ENCODE measurements at regions not wholly inside any gene's neighbourhood (a gene's known extent, or its start where the extent isn't known, plus 50 kb on each side); places are given as distances from the start of the nearest gene placed in this dataset.

- no peak for DNase-seq
- Histone ChIP-seq H3K4me1 (no peaks in the 10 kb centered on the region), H3K4me3 (no peak overlapping the region), H3K27me3 (no peaks in the 10 kb centered on the region), H3K27ac (no peak overlapping the region), H3K36me3 (no peaks in the 10 kb centered on the region), H3K9me3 (no peaks in the 10 kb centered on the region)
- TF ChIP-seq CTCF (IDR thresholded peaks at IDR 0.05) (no peak), POLR2A (IDR thresholded peaks at IDR 0.05) (no peak)
- intact Hi-C loops (cut with DNase I; ENCODE audit: low total_unique reads) = no loop called here
Observed at GRCh38 chr9:106797299-106797698, 65.7 kb upstream of the ZNF462 start.

DNA sequence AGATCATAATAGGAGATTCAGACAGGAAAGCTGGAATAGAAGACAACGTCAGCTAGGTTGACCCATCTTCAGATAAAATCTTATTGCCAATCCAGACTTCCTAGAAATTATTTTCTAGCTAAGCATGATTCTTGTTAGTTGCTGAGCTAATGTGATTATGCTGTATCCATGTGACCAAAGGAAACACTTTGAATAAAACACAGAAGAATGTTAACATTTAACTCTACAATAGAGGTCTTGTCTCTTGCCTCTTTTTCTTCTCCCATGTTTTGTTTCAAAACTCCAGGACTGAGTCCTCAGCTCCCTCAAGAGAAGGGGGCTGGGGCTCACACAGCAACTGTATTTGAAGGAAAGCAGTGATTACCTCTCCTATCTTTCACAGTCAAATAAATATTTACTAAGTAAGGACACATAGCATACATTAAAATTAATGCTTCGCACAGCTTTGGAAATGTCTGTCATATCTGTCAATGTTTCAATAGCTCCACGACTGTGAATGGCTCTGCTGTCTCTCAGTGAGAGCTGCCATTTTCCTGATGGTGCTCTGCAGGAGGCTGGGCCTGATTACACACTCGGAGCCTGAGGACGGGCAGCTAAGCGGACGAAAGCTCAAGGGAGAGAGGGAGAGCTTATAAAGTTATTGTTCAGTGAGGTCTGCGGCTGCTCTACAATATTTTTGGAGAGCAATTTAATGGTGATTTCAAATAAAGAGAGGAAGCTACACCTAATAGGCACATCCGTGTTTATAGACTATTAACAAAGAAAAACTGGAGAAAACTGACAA, 64.8 kb upstream of the ZNF462 start:
- H3K9me3 ChIP-seq = no peaks in the 10 kb centered on the region
- peak overlapping the region in 1 of 2 donors; percentile 1 for H3K27ac ChIP-seq
- no peaks in the 10 kb centered on the region for H3K4me1 ChIP-seq
- no peak for TF ChIP-seq POLR2A (IDR thresholded peaks at IDR 0.05)
- no peak for TF ChIP-seq CTCF (IDR thresholded peaks at IDR 0.05)
- intact Hi-C loops (cut with DNase I; ENCODE audit: low total_unique reads) = no loop called here
- H3K4me3 ChIP-seq = no peak overlapping the region
- DNase-seq = no peak
- H3K36me3 ChIP-seq = no peaks in the 10 kb centered on the region
- H3K27me3 ChIP-seq = no peaks in the 10 kb centered on the region

DNA sequence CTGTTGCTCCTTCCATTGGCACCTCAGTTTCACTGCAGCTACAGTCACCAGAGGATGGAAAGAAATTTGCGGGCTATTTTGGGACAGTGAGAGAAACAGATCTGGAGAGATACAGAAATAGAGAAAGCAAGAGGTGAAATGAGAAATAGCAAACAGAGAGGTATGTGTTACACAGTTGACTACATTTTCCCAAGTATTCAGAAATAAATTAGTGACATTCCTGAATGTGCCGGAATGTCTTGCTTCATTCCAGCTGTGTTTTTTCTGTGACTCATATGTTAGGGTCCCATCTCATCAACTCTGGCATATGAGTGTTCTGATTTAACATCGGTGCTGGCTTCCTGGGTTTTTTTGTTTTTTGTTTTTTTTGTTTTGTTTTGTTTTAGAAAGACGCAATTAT, 63.8 kb upstream of the ZNF462 start:
- Histone ChIP-seq H3K27ac (peak overlapping the region in 1 of 2 donors; percentile 1), H3K36me3 (no peaks in the 10 kb centered on the region), H3K4me3 (no peak overlapping the region)

DNA sequence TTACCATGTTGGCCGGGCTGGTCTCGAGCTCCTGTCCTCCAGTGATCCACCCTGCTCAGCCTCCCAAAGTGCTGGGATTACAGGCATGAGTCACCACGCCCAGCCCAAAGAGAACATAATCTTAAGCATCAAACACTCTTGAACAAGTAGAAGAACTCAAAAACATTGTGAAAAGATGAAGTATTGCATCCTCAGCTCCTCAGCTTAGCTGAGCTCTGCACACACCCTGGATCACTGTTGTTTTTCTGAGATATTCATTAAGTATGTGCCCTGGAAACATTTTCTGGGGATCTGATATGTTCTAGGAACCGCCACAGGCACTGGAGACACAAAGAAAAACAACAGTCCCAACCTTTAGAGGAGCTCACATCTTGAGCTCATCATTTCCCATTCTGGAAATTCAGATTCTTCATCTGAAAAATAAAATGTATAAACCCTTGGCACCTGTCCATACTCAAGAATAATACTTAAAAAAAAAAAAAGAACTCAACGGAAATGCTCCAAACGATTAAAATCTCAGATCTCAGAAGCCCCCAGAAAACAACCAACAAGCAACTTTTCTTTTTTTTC, 62.2 kb upstream of the ZNF462 start:
- DNase-seq = no peak

More for the DNA sequence above, 63.8 kb upstream of the ZNF462 start:
- H3K9me3 ChIP-seq = no peaks in the 10 kb centered on the region
- intact Hi-C loops (cut with DNase I; ENCODE audit: low total_unique reads) = no loop called here
- DNase-seq = no peak
- TF ChIP-seq CTCF (IDR thresholded peaks at IDR 0.05) (no peak), POLR2A (IDR thresholded peaks at IDR 0.05) (no peak)
- H3K4me1 ChIP-seq = no peaks in the 10 kb centered on the region
- H3K27me3 ChIP-seq = no peaks in the 10 kb centered on the region

More for the DNA sequence above, 62.2 kb upstream of the ZNF462 start:
- TF ChIP-seq CTCF (IDR thresholded peaks at IDR 0.05) (no peak), POLR2A (IDR thresholded peaks at IDR 0.05) (no peak)
- Histone ChIP-seq H3K27ac (no peak overlapping the region), H3K4me1 (no peaks in the 10 kb centered on the region), H3K36me3 (no peaks in the 10 kb centered on the region), H3K27me3 (no peaks in the 10 kb centered on the region), H3K4me3 (no peak overlapping the region), H3K9me3 (no peaks in the 10 kb centered on the region)
- intact Hi-C loops (cut with DNase I; ENCODE audit: low total_unique reads) = no loop called here

All from uterus (tissue), 3 donors.